ENCODE measurements at regions not wholly inside any gene's neighbourhood (a gene's known extent, or its start where the extent isn't known, plus 50 kb on each side); places are given as distances from the start of the nearest gene placed in this dataset.

DNA sequence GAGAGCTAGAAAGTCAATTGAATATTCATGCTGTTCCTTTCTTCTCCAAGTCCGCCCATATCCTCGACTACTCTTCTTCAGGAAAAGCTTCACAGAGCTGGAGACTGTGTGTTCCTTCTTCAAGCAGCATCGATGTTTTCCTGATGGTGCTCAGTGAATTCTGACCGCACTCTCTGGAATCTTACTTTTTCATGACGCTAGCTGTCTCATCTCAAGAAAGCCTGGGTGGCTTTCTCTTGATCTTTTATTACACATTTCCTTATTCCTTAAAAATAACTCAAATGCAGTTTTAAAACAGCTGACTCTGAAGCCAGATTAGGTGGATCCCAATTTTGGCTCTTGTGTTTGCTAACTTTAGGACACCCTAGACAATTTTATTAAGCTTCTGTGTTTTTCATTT, 1245.1 kb upstream of the LRRTM1 start:
- TF ChIP-seq, protein P1, sequence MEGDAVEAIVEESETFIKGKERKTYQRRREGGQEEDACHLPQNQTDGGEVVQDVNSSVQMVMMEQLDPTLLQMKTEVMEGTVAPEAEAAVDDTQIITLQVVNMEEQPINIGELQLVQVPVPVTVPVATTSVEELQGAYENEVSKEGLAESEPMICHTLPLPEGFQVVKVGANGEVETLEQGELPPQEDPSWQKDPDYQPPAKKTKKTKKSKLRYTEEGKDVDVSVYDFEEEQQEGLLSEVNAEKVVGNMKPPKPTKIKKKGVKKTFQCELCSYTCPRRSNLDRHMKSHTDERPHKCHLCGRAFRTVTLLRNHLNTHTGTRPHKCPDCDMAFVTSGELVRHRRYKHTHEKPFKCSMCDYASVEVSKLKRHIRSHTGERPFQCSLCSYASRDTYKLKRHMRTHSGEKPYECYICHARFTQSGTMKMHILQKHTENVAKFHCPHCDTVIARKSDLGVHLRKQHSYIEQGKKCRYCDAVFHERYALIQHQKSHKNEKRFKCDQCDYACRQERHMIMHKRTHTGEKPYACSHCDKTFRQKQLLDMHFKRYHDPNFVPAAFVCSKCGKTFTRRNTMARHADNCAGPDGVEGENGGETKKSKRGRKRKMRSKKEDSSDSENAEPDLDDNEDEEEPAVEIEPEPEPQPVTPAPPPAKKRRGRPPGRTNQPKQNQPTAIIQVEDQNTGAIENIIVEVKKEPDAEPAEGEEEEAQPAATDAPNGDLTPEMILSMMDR (optimal IDR thresholded peaks at IDR 0.05 in 1 of 3, IDR thresholded peaks at IDR 0.05 in 1 of 3, conservative IDR thresholded peaks at IDR 0.05 in 1 of 3; ENCODE audit: extremely low read depth in 1 of 3, insufficient read depth in 2 of 3, low read length in 3 of 3), result no peak
- no peak for TF ChIP-seq EZH2 (IDR thresholded peaks at IDR 0.05; ENCODE audit: low read length)
